ENCODE measurements at regions not wholly inside any gene's neighbourhood (a gene's known extent, or its start where the extent isn't known, plus 50 kb on each side); places are given as distances from the start of the nearest gene placed in this dataset.

DNA sequence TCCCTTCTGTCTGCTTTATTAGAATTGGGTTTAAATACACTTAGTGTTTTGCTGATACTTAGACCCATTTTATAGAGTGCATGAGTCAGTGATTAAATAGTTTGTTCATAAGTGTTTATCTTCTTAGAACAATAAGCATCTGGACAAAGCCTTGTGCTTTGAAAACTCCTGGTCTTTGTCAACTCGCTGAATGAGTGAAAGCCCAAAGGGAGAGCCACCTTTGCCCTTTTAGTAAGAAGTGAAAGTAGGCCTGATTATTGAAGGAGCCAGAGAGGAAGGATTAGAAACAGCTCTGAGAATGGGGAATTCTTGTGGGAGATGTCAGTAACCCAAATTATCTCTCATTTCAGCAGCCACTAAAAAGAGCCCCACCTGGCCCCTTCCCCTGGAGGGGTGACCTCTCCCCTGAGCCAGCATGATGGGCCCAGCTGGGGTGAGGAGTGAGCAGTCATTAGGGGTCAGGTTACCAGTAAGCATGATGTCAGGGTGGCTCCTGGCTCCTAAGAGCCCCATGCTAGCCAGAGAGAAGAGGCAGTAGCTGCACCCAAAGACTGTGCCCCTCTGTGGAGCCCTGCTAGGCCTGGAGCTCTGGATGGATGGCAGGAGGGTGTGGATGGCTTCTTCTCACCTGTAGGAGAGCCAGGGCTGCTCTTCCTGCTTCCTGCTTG, 125.1 kb upstream of the E2F8 start:
- TF ChIP-seq YY1 (IDR thresholded peaks at IDR 0.05; ENCODE audit: insufficient read depth, insufficient read length) (no peak), SUZ12 (IDR thresholded peaks at IDR 0.05; ENCODE audit: extremely low read depth, insufficient read depth, insufficient read length) (no peak), ZNF274 (IDR thresholded peaks at IDR 0.05; ENCODE audit: low read depth, low read length) (no peak)
